Naive thymus-derived CD8-positive, alpha-beta T cell (primary cell): ENCODE measurements at regions not wholly inside any gene's neighbourhood (a gene's known extent, or its start where the extent isn't known, plus 50 kb on each side); places are given as distances from the start of the nearest gene placed in this dataset.

Experiments used
- ATAC-seq, 2 donors: fragments of 150-1000 bp; cut with Tn5 transposase in 1 of 2; sonication (Bioruptor Pico), chemical (Tn5 transposase) in 1 of 2; 1 replicate in 1 of 2; 2 replicates in 1 of 2; pipeline ENCODE4 v1.10.0; 2021; ENCODE audit warnings: mild to moderate bottlenecking in 2 of 2, moderate library complexity in 2 of 2
- POLR2A ChIA-PET: fragments of 350-600 bp; sonication (Branson Sonifier 250); formaldehyde crosslinking; loops from one replicate; lab custom pipeline; 2021; ENCODE audit warnings: antibody characterized with exemption; lab: Charles Lee
- DNase-seq, 10 donors: peaks; one replicate each; pipeline versions ENCODE4 v3.0.0 to v3.0.0-alpha.2; 2020 to 2022
- H3K27ac Mint-ChIP-seq, 10 donors: one replicate each; pipeline ENCODE4 v1.8.0; 2020 to 2022; ENCODE audit warnings: mild to moderate bottlenecking in 10 of 10, mixed read lengths in 10 of 10, moderate library complexity in 4 of 10, inconsistent platforms in 1 of 10
- H3K27me3 Mint-ChIP-seq, 5 donors: one replicate each; pipeline ENCODE4 v1.8.0; 2021 to 2022; ENCODE audit warnings: mixed read lengths in 5 of 5
- H3K36me3 Mint-ChIP-seq, 3 donors: one replicate each; pipeline ENCODE4 v1.8.0; 2020 to 2022; ENCODE audit warnings: mixed read lengths in 3 of 3, mild to moderate bottlenecking in 2 of 3, inconsistent platforms in 1 of 3
- H3K4me1 Mint-ChIP-seq, 4 donors: one replicate each; pipeline ENCODE4 v1.8.0; 2021 to 2022; ENCODE audit warnings: mixed read lengths in 4 of 4
- H3K4me3 Mint-ChIP-seq, 10 donors: one replicate each; pipeline ENCODE4 v1.8.0; 2020 to 2022; ENCODE audit warnings: mild to moderate bottlenecking in 10 of 10, mixed read lengths in 10 of 10, moderate library complexity in 6 of 10, inconsistent platforms in 1 of 10
- H3K9me3 Mint-ChIP-seq, 9 donors: one replicate each; pipeline ENCODE4 v1.8.0; 2020 to 2022; ENCODE audit warnings: mixed read lengths in 9 of 9, mild to moderate bottlenecking in 3 of 9, inconsistent platforms in 1 of 9, moderate library complexity in 1 of 9

DNA sequence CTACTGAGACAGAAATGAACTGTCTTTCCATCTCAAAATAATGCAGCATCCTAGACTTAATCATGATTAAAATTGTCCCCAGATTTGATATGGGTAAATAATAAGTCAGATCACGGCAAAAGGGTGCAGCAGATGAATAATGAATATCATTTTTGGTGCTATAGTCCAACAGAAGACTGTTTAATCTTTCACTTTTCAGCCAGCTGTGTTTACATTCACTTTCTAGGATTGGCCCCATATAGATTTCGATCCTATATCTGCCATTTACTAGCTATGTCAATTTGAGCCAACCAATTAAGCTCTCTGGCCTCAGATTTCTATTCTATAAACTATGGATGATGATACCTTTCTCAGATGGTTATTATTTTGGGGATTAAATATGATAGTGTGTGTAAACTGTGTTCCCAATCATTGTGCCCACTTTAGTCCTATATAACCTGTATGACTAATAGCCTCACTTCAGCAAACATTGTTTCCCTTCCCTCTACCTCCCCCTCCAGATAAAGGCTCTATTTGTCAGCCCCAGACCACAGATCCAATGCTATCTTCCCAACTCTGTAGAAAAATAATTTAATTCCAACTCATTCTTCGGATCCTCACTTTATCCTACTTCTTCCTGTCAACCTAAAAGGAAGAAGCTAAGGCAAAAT lies 53.6 kb upstream of the NT5E start:
- H3K9me3 Mint-ChIP-seq: peaks cover 0 to 5% (median 0%) of the 10 kb centered on the region in 9 donors
- H3K27me3 Mint-ChIP-seq: no peaks in the 10 kb centered on the region
- H3K4me3 Mint-ChIP-seq: no peak overlapping the region
- POLR2A ChIA-PET: interaction anchor here (1.3 kb wide), 1 partner anchor 53 kb away, joined by 3 read pairs; the partner anchor contains the start of gene NT5E
- no peak for ATAC-seq
- peak overlapping the region in 1 of 10 donors; percentile 57 for H3K27ac Mint-ChIP-seq
- H3K4me1 Mint-ChIP-seq: peaks cover 4 to 25% (median 22%) of the 10 kb centered on the region in 4 donors
- no peak for DNase-seq
- no peaks in the 10 kb centered on the region for H3K36me3 Mint-ChIP-seq

GRCh38 chr6:85395746-85396145 lies 54.1 kb upstream of the NT5E start:
- POLR2A ChIA-PET: interaction anchor here (1.3 kb wide), 1 partner anchor 54 kb away, joined by 3 read pairs; the partner anchor contains the start of gene NT5E
- peaks cover 2 to 25% (median 19%) of the 10 kb centered on the region in 4 donors for H3K4me1 Mint-ChIP-seq

GRCh38 chr6:85394853-85395538 lies 54.9 kb upstream of the NT5E start:
- ATAC-seq (no peak), DNase-seq (no peak)
- POLR2A ChIA-PET: interaction anchor here (1.3 kb wide), 1 partner anchor 55 kb away, joined by 3 read pairs; the partner anchor contains the start of gene NT5E
- H3K9me3 Mint-ChIP-seq: peaks cover 0 to 5% (median 0%) of the 10 kb centered on the region in 9 donors
- H3K36me3 Mint-ChIP-seq: no peaks in the 10 kb centered on the region
- peaks cover 2 to 20% (median 12%) of the 10 kb centered on the region in 4 donors for H3K4me1 Mint-ChIP-seq
- H3K27ac Mint-ChIP-seq: no peak overlapping the region
- H3K4me3 Mint-ChIP-seq: no peak overlapping the region
- no peaks in the 10 kb centered on the region for H3K27me3 Mint-ChIP-seq

More at GRCh38 chr6:85395746-85396145, 54.1 kb upstream of the NT5E start:
- no peak for ATAC-seq
- DNase-seq: no peak
- Mint-ChIP-seq H3K27me3 (no peaks in the 10 kb centered on the region), H3K36me3 (no peaks in the 10 kb centered on the region), H3K27ac (no peak overlapping the region), H3K9me3 (peaks cover 0 to 5% (median 0%) of the 10 kb centered on the region in 9 donors), H3K4me3 (no peak overlapping the region)

DNA sequence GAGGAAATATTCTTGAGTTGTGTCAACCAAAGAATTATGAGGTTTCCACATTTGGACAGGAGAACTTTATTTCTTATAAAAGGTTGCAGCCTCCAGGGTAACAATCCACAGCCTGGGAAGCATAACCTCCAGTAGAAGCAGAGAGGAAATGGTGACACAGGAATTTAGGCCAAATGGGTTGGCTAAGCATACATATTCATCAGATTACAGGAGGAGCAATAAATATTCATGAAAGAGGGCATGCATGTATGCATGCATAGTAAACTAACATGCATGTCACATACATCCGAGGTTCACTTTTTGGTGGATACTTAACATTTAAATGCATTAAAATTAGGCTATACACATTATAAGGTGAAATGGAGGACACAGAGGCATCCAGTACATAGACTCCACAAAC lies 55.7 kb upstream of the NT5E start:
- POLR2A ChIA-PET: no interaction called here
- ATAC-seq (no peak), DNase-seq (no peak)
- Mint-ChIP-seq H3K27me3 (no peaks in the 10 kb centered on the region), H3K27ac (no peak overlapping the region), H3K36me3 (no peaks in the 10 kb centered on the region), H3K9me3 (peaks cover 0 to 5% (median 0%) of the 10 kb centered on the region in 9 donors), H3K4me3 (no peak overlapping the region), H3K4me1 (peaks cover under 1 to 12% (median 6%) of the 10 kb centered on the region in 4 donors)

DNA sequence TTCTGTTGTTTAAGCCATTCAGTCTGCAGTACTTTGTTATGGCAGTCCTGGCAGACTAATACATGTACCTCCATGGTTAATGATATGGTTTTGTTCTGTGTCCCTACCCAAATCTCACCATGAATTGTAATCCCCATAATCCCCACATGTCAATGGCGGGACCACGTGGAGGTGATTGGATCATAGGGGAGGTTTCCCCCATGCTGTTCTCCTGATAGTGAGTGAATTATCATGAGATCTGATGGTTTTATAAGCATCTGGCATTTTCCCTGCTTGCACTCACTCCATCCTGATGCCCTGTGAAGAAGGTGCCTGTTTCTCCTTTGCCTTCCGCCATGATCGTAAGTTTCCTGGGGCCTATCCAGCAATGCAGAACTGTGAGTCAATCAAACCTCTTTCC lies 57.5 kb upstream of the NT5E start:
- Mint-ChIP-seq H3K27ac (no peak overlapping the region), H3K9me3 (no peaks in the 10 kb centered on the region), H3K36me3 (no peaks in the 10 kb centered on the region), H3K27me3 (no peaks in the 10 kb centered on the region), H3K4me3 (no peak overlapping the region), H3K4me1 (peaks cover 0 to 12% (median 7%) of the 10 kb centered on the region in 4 donors)
- DNase-seq: no peak
- ATAC-seq: no peak
- POLR2A ChIA-PET: no interaction called here

DNA sequence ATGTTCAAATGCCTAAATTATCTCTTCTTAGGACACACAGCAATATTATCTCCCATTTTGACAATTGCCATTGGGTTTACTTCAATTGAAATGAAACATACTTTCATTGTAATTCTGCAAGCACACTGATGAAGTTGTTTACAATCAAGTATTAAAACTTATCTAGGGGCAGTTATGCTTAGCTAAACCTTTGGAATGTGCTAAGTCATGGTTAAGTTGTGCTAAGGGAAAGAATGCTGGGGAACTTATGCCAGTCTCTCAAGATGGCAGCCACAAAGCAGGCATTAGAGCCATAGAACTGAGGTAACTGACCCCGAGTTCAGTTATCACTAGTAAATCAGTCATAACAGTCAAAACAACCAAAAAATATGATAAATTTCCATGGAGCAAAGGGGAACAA lies 59.1 kb upstream of the NT5E start:
- H3K4me3 Mint-ChIP-seq: no peak overlapping the region
- ATAC-seq: no peak
- no peak for DNase-seq
- POLR2A ChIA-PET: interaction anchor here (1.1 kb wide), 1 partner anchor 7 kb away, joined by 4 read pairs; no protein-coding TSS in a partner anchor
- no peak overlapping the region for H3K27ac Mint-ChIP-seq
- no peaks in the 10 kb centered on the region for H3K9me3 Mint-ChIP-seq
- H3K27me3 Mint-ChIP-seq: no peaks in the 10 kb centered on the region
- H3K4me1 Mint-ChIP-seq: peaks cover 2 to 12% (median 7%) of the 10 kb centered on the region in 4 donors
- no peaks in the 10 kb centered on the region for H3K36me3 Mint-ChIP-seq

- Mint-ChIP-seq H3K36me3 (no peaks in the 10 kb centered on the region), H3K4me3 (no peak overlapping the region), H3K4me1 (peaks cover 3 to 12% (median 7%) of the 10 kb centered on the region in 4 donors), H3K9me3 (no peaks in the 10 kb centered on the region), H3K27me3 (no peaks in the 10 kb centered on the region), H3K27ac (no peak overlapping the region)
- POLR2A ChIA-PET: no interaction called here
- DNase-seq (no peak), ATAC-seq (no peak)
Measured at GRCh38 chr6:85390105-85390728, 59.7 kb upstream of the NT5E start.

DNA sequence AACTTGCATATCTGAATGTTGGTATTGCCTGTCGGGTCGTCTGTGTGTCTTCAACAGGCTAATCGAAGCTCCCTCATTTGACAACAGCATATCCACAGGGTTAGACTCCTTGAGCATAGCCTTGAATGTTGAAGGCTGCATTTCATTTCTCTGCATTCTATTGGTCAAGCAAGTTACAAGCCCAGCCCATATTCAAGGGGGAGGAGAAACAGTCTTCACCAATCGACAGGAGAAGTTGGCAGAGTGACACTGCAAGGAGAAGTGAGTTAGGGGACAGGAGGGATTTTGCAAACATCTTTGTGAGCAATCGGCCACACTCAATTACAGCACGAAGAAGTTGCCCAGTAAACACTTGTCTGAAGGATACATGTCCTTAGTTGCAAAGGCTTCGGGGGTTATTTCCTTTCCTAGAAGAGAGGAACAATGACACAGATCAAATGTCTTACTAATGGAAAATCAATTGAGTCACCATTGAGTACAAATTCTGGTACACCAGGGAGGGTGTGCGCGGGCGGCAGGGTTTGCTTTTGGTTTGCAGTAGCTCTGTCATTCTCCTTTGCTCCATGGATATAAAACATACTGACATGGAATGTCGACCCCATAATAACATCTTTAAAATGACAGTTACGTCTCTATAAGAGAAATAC lies 60.6 kb upstream of the NT5E start:
- no peak for ATAC-seq
- H3K36me3 Mint-ChIP-seq: no peaks in the 10 kb centered on the region
- DNase-seq: no peak
- H3K9me3 Mint-ChIP-seq: no peaks in the 10 kb centered on the region
- H3K4me3 Mint-ChIP-seq: no peak overlapping the region
- H3K4me1 Mint-ChIP-seq: peaks cover 4 to 13% (median 8%) of the 10 kb centered on the region in 4 donors
- H3K27me3 Mint-ChIP-seq: no peaks in the 10 kb centered on the region
- no peak overlapping the region for H3K27ac Mint-ChIP-seq
- POLR2A ChIA-PET: interaction anchor here (0.6 kb wide), 1 partner anchor 157 kb away, joined by 5 read pairs; no protein-coding TSS in a partner anchor

DNA sequence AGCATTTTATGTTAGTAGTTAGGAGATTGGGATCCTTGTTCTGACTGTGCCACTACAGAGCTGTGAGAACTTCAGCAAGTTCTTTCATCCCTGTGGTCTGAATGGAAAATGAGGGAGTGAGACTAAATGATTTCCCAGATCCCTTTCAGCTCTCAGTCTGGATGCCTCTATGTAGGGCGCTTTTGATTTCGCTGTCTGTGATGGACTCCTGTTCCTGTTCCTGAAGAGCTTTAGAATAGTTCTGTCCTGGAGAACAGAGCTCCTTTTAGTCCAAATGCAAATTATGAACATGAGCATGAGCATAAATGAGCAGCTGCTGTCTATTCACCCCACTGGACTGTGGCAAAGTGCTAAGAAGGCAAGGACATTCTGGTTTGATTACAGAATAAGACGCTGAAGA lies 61.4 kb upstream of the NT5E start:
- DNase-seq: no peak
- Mint-ChIP-seq H3K27ac (no peak overlapping the region), H3K4me3 (no peak overlapping the region), H3K36me3 (no peaks in the 10 kb centered on the region), H3K9me3 (no peaks in the 10 kb centered on the region), H3K4me1 (peaks cover 4 to 13% (median 8%) of the 10 kb centered on the region in 4 donors), H3K27me3 (no peaks in the 10 kb centered on the region)
- POLR2A ChIA-PET: interaction anchor here (0.6 kb wide), 1 partner anchor 158 kb away, joined by 5 read pairs; no protein-coding TSS in a partner anchor
- ATAC-seq: no peak

- no peaks in the 10 kb centered on the region for H3K9me3 Mint-ChIP-seq
- no peak for DNase-seq
- no peak overlapping the region for H3K4me3 Mint-ChIP-seq
Measured at GRCh38 chr6:85385636-85386315, 64.1 kb upstream of the NT5E start.

GRCh38 chr6:85383042-85383441 lies 66.8 kb upstream of the NT5E start:
- ATAC-seq (no peak), DNase-seq (no peak)
- peaks cover 0 to 5% (median 2%) of the 10 kb centered on the region in 3 donors for H3K36me3 Mint-ChIP-seq
- POLR2A ChIA-PET: interaction anchor here (0.9 kb wide), 1 partner anchor 8 kb away, joined by 4 read pairs; no protein-coding TSS in a partner anchor
- peak overlapping the region in 1 of 10 donors; percentile 74 for H3K27ac Mint-ChIP-seq
- peaks cover 0 to 18% (median 3%) of the 10 kb centered on the region in 9 donors for H3K9me3 Mint-ChIP-seq
- peaks cover 0 to 13% (median 4%) of the 10 kb centered on the region in 4 donors for H3K4me1 Mint-ChIP-seq
- H3K4me3 Mint-ChIP-seq: no peak overlapping the region
- H3K27me3 Mint-ChIP-seq: no peaks in the 10 kb centered on the region

More at GRCh38 chr6:85385636-85386315, 64.1 kb upstream of the NT5E start:
- H3K36me3 Mint-ChIP-seq: no peaks in the 10 kb centered on the region
- peak overlapping the region in 1 of 10 donors; percentile 37 for H3K27ac Mint-ChIP-seq
- POLR2A ChIA-PET: interaction anchor here (0.6 kb wide), 1 partner anchor 13 kb away, joined by 3 read pairs; no protein-coding TSS in a partner anchor
- H3K27me3 Mint-ChIP-seq: no peaks in the 10 kb centered on the region
- H3K4me1 Mint-ChIP-seq: peaks cover 2 to 15% (median 3%) of the 10 kb centered on the region in 4 donors
- ATAC-seq: no peak

GRCh38 chr6:85382541-85382940 lies 67.3 kb upstream of the NT5E start:
- Mint-ChIP-seq H3K36me3 (peaks cover 0 to 6% (median 2%) of the 10 kb centered on the region in 3 donors), H3K27ac (no peak overlapping the region)

More at GRCh38 chr6:85382541-85382940, 67.3 kb upstream of the NT5E start:
- peaks cover 0 to 18% (median 3%) of the 10 kb centered on the region in 9 donors for H3K9me3 Mint-ChIP-seq
- no peak overlapping the region for H3K4me3 Mint-ChIP-seq
- no peaks in the 10 kb centered on the region for H3K27me3 Mint-ChIP-seq
- peaks cover 0 to 12% (median 4%) of the 10 kb centered on the region in 4 donors for H3K4me1 Mint-ChIP-seq
- DNase-seq (no peak), ATAC-seq (no peak)
- POLR2A ChIA-PET: no interaction called here
